ENCODE measurements at regions not wholly inside any gene's neighbourhood (a gene's known extent, or its start where the extent isn't known, plus 50 kb on each side); places are given as distances from the start of the nearest gene placed in this dataset.

- DNase-seq (ENCODE audit: low read depth) = no peak
- Histone ChIP-seq H3K36me3 (ENCODE audit: control insufficient read depth, insufficient read depth, low read length, severe bottlenecking) (no peaks in the 10 kb centered on the region), H3K9me3 (ENCODE audit: control insufficient read depth, low read length) (no peaks in the 10 kb centered on the region), H3K4me1 (ENCODE audit: control insufficient read depth, insufficient read depth, low read length) (no peaks in the 10 kb centered on the region), H3K9ac (ENCODE audit: low read length) (no peak overlapping the region), H3K4me3 (ENCODE audit: low read length) (no peak overlapping the region), H3K27me3 (replicated peaks; ENCODE audit: control insufficient read depth, insufficient read depth, low read length) (no peaks in the 10 kb centered on the region)
Observed at GRCh38 chr1:98176414-98176813, 255.6 kb upstream of the DPYD start.

- no peak overlapping the region for H3K9ac ChIP-seq (ENCODE audit: low read length)
- DNase-seq (ENCODE audit: low read depth) = no peak
- H3K4me3 ChIP-seq (ENCODE audit: low read length) = no peak overlapping the region
- no peaks in the 10 kb centered on the region for H3K4me1 ChIP-seq (ENCODE audit: control insufficient read depth, insufficient read depth, low read length)
- H3K36me3 ChIP-seq (ENCODE audit: control insufficient read depth, insufficient read depth, low read length, severe bottlenecking) = no peaks in the 10 kb centered on the region
- no peaks in the 10 kb centered on the region for H3K9me3 ChIP-seq (ENCODE audit: control insufficient read depth, low read length)
- no peaks in the 10 kb centered on the region for H3K27me3 ChIP-seq (replicated peaks; ENCODE audit: control insufficient read depth, insufficient read depth, low read length)
Observed at GRCh38 chr1:98172578-98172977, 251.7 kb upstream of the DPYD start.

- no peak for DNase-seq (ENCODE audit: low read depth)
- Histone ChIP-seq H3K4me1 (ENCODE audit: control insufficient read depth, insufficient read depth, low read length) (no peaks in the 10 kb centered on the region), H3K36me3 (ENCODE audit: control insufficient read depth, insufficient read depth, low read length, severe bottlenecking) (no peaks in the 10 kb centered on the region), H3K9me3 (ENCODE audit: control insufficient read depth, low read length) (no peaks in the 10 kb centered on the region), H3K9ac (ENCODE audit: low read length) (no peak overlapping the region), H3K27me3 (replicated peaks; ENCODE audit: control insufficient read depth, insufficient read depth, low read length) (no peaks in the 10 kb centered on the region), H3K4me3 (ENCODE audit: low read length) (no peak overlapping the region)
Observed at GRCh38 chr1:98172022-98172421, 251.2 kb upstream of the DPYD start.

- H3K27me3 ChIP-seq (replicated peaks; ENCODE audit: control insufficient read depth, insufficient read depth, low read length) = no peaks in the 10 kb centered on the region
- H3K9ac ChIP-seq (ENCODE audit: low read length) = no peak overlapping the region
- no peak for DNase-seq (ENCODE audit: low read depth)
Observed at GRCh38 chr1:98164509-98164908, 243.7 kb upstream of the DPYD start.

GRCh38 chr1:98157524-98158313, 236.9 kb upstream of the DPYD start:
- H3K9ac ChIP-seq (ENCODE audit: low read length) = no peak overlapping the region
- peaks cover 7% of the 10 kb centered on the region for H3K4me1 ChIP-seq (ENCODE audit: control insufficient read depth, insufficient read depth, low read length)
- H3K4me3 ChIP-seq (ENCODE audit: low read length) = peak overlapping the region; percentile 57
- no peaks in the 10 kb centered on the region for H3K27me3 ChIP-seq (replicated peaks; ENCODE audit: control insufficient read depth, insufficient read depth, low read length)
- DNase-seq (ENCODE audit: low read depth) = peak; percentile 58
- no peaks in the 10 kb centered on the region for H3K36me3 ChIP-seq (ENCODE audit: control insufficient read depth, insufficient read depth, low read length, severe bottlenecking)
- peaks cover 3% of the 10 kb centered on the region for H3K9me3 ChIP-seq (ENCODE audit: control insufficient read depth, low read length)

More at GRCh38 chr1:98164509-98164908, 243.7 kb upstream of the DPYD start:
- H3K4me3 ChIP-seq (ENCODE audit: low read length) = no peak overlapping the region
- no peaks in the 10 kb centered on the region for H3K36me3 ChIP-seq (ENCODE audit: control insufficient read depth, insufficient read depth, low read length, severe bottlenecking)
- H3K4me1 ChIP-seq (ENCODE audit: control insufficient read depth, insufficient read depth, low read length) = no peaks in the 10 kb centered on the region
- H3K9me3 ChIP-seq (ENCODE audit: control insufficient read depth, low read length) = no peaks in the 10 kb centered on the region

- peaks cover 4% of the 10 kb centered on the region for H3K9me3 ChIP-seq (ENCODE audit: control insufficient read depth, low read length)
- H3K9ac ChIP-seq (ENCODE audit: low read length) = no peak overlapping the region
- no peaks in the 10 kb centered on the region for H3K36me3 ChIP-seq (ENCODE audit: control insufficient read depth, insufficient read depth, low read length, severe bottlenecking)
- no peaks in the 10 kb centered on the region for H3K4me1 ChIP-seq (ENCODE audit: control insufficient read depth, insufficient read depth, low read length)
- H3K27me3 ChIP-seq (replicated peaks; ENCODE audit: control insufficient read depth, insufficient read depth, low read length) = no peaks in the 10 kb centered on the region
- no peak overlapping the region for H3K4me3 ChIP-seq (ENCODE audit: low read length)
- DNase-seq (ENCODE audit: low read depth) = no peak
Observed at GRCh38 chr1:98147280-98147679, 226.4 kb upstream of the DPYD start.

GRCh38 chr1:98145655-98146054, 224.8 kb upstream of the DPYD start:
- H3K4me1 ChIP-seq (ENCODE audit: control insufficient read depth, insufficient read depth, low read length) = no peaks in the 10 kb centered on the region
- no peaks in the 10 kb centered on the region for H3K36me3 ChIP-seq (ENCODE audit: control insufficient read depth, insufficient read depth, low read length, severe bottlenecking)
- no peak overlapping the region for H3K9ac ChIP-seq (ENCODE audit: low read length)
- no peak for DNase-seq (ENCODE audit: low read depth)
- no peak overlapping the region for H3K4me3 ChIP-seq (ENCODE audit: low read length)
- H3K9me3 ChIP-seq (ENCODE audit: control insufficient read depth, low read length) = peaks cover 4% of the 10 kb centered on the region
- no peaks in the 10 kb centered on the region for H3K27me3 ChIP-seq (replicated peaks; ENCODE audit: control insufficient read depth, insufficient read depth, low read length)

- no peak overlapping the region for H3K4me3 ChIP-seq (ENCODE audit: low read length)
- H3K9me3 ChIP-seq (ENCODE audit: control insufficient read depth, low read length) = no peaks in the 10 kb centered on the region
- no peak for DNase-seq (ENCODE audit: low read depth)
- no peak overlapping the region for H3K9ac ChIP-seq (ENCODE audit: low read length)
- H3K4me1 ChIP-seq (ENCODE audit: control insufficient read depth, insufficient read depth, low read length) = no peaks in the 10 kb centered on the region
- no peaks in the 10 kb centered on the region for H3K36me3 ChIP-seq (ENCODE audit: control insufficient read depth, insufficient read depth, low read length, severe bottlenecking)
- no peaks in the 10 kb centered on the region for H3K27me3 ChIP-seq (replicated peaks; ENCODE audit: control insufficient read depth, insufficient read depth, low read length)
Observed at GRCh38 chr1:98143403-98143802, 222.6 kb upstream of the DPYD start.

GRCh38 chr1:98133131-98133530, 212.3 kb upstream of the DPYD start:
- Histone ChIP-seq H3K27me3 (replicated peaks; ENCODE audit: control insufficient read depth, insufficient read depth, low read length) (no peaks in the 10 kb centered on the region), H3K36me3 (ENCODE audit: control insufficient read depth, insufficient read depth, low read length, severe bottlenecking) (no peaks in the 10 kb centered on the region), H3K9me3 (ENCODE audit: control insufficient read depth, low read length) (no peaks in the 10 kb centered on the region), H3K9ac (ENCODE audit: low read length) (no peak overlapping the region), H3K4me3 (ENCODE audit: low read length) (peak overlapping the region; percentile 13), H3K4me1 (ENCODE audit: control insufficient read depth, insufficient read depth, low read length) (peaks cover 13% of the 10 kb centered on the region)
- DNase-seq (ENCODE audit: low read depth) = no peak

- no peak for DNase-seq (ENCODE audit: low read depth)
- no peak overlapping the region for H3K9ac ChIP-seq (ENCODE audit: low read length)
- peaks cover 13% of the 10 kb centered on the region for H3K4me1 ChIP-seq (ENCODE audit: control insufficient read depth, insufficient read depth, low read length)
- no peaks in the 10 kb centered on the region for H3K27me3 ChIP-seq (replicated peaks; ENCODE audit: control insufficient read depth, insufficient read depth, low read length)
- H3K4me3 ChIP-seq (ENCODE audit: low read length) = no peak overlapping the region
- H3K9me3 ChIP-seq (ENCODE audit: control insufficient read depth, low read length) = no peaks in the 10 kb centered on the region
- H3K36me3 ChIP-seq (ENCODE audit: control insufficient read depth, insufficient read depth, low read length, severe bottlenecking) = no peaks in the 10 kb centered on the region
Observed at GRCh38 chr1:98130408-98130807, 209.6 kb upstream of the DPYD start.

GRCh38 chr1:98129491-98129890, 208.7 kb upstream of the DPYD start:
- H3K27me3 ChIP-seq (replicated peaks; ENCODE audit: control insufficient read depth, insufficient read depth, low read length) = no peaks in the 10 kb centered on the region
- no peak for DNase-seq (ENCODE audit: low read depth)
- no peak overlapping the region for H3K9ac ChIP-seq (ENCODE audit: low read length)
- H3K36me3 ChIP-seq (ENCODE audit: control insufficient read depth, insufficient read depth, low read length, severe bottlenecking) = no peaks in the 10 kb centered on the region
- H3K4me3 ChIP-seq (ENCODE audit: low read length) = no peak overlapping the region
- peaks cover 13% of the 10 kb centered on the region for H3K4me1 ChIP-seq (ENCODE audit: control insufficient read depth, insufficient read depth, low read length)
- no peaks in the 10 kb centered on the region for H3K9me3 ChIP-seq (ENCODE audit: control insufficient read depth, low read length)

GRCh38 chr1:98126740-98127139, 205.9 kb upstream of the DPYD start:
- no peaks in the 10 kb centered on the region for H3K36me3 ChIP-seq (ENCODE audit: control insufficient read depth, insufficient read depth, low read length, severe bottlenecking)
- no peak overlapping the region for H3K4me3 ChIP-seq (ENCODE audit: low read length)
- H3K9ac ChIP-seq (ENCODE audit: low read length) = no peak overlapping the region
- DNase-seq (ENCODE audit: low read depth) = no peak
- no peaks in the 10 kb centered on the region for H3K9me3 ChIP-seq (ENCODE audit: control insufficient read depth, low read length)
- no peaks in the 10 kb centered on the region for H3K27me3 ChIP-seq (replicated peaks; ENCODE audit: control insufficient read depth, insufficient read depth, low read length)
- H3K4me1 ChIP-seq (ENCODE audit: control insufficient read depth, insufficient read depth, low read length) = no peaks in the 10 kb centered on the region
